CD4-positive, alpha-beta T cell (primary cell): ENCODE measurements at regions not wholly inside any gene's neighbourhood (a gene's known extent, or its start where the extent isn't known, plus 50 kb on each side); places are given as distances from the start of the nearest gene placed in this dataset.

Experiments
- ATAC-seq: fragments of 200-7000 bp; cut with Tn5 transposase; one replicate; pipeline ENCODE4 v1.10.0; 2022; ENCODE audit warnings: mild to moderate bottlenecking; ENCODE audit not compliant: poor library complexity
- CTCF ChIA-PET: fragments of 350-600 bp; sonication (Branson Sonifier 250); formaldehyde crosslinking; loops from one replicate; lab custom pipeline; 2021; ENCODE audit warnings: antibody characterized with exemption, inconsistent platforms; lab: Charles Lee
- POLR2A ChIA-PET: fragments of 350-600 bp; sonication (Branson Sonifier 250); formaldehyde crosslinking; loops from one replicate; lab custom pipeline; 2021; ENCODE audit warnings: antibody characterized with exemption, inconsistent platforms; lab: Charles Lee
- DNase-seq, 14 experiments: peaks; one replicate each; pipeline ENCODE4 v3.0.0-alpha.2; 2013 to 2020; ENCODE audit warnings: mixed read lengths in 2 of 14
- H3K27ac ChIP-seq, 2 donors: one replicate each; pipeline versions ENCODE4 v1.5.1 to v1.7.0; 2013; ENCODE audit warnings: low read length in 2 of 2, low read depth in 1 of 2, mild to moderate bottlenecking in 1 of 2
- H3K27me3 ChIP-seq, 2 experiments: 1 replicate in 1 of 2; 2 replicates in 1 of 2; pipeline versions ENCODE4 v1.6.1 to v1.7.0; 2013; ENCODE audit warnings: low read length in 2 of 2, control low read depth in 1 of 2, mild to moderate bottlenecking in 1 of 2, moderate library complexity in 1 of 2; ENCODE audit not compliant: insufficient read depth in 2 of 2, control insufficient read depth in 1 of 2
- H3K36me3 ChIP-seq: one replicate; pipeline ENCODE4 v1.6.1; 2013; ENCODE audit warnings: low read length, control low read depth; ENCODE audit not compliant: insufficient read depth
- H3K4me1 ChIP-seq: one replicate; pipeline ENCODE4 v1.6.1; 2013; ENCODE audit warnings: low read length, control low read depth; ENCODE audit not compliant: insufficient read depth
- H3K4me3 ChIP-seq: one replicate; pipeline ENCODE4 v1.5.1; 2013; ENCODE audit warnings: mild to moderate bottlenecking, low read length, moderate library complexity
- H3K9me3 ChIP-seq, 2 experiments: 1 replicate in 1 of 2; 2 replicates in 1 of 2; pipeline versions ENCODE4 v1.6.1 to v1.7.0; 2013; ENCODE audit warnings: low read length in 2 of 2, mild to moderate bottlenecking in 2 of 2, control low read depth in 1 of 2, moderate library complexity in 1 of 2; ENCODE audit not compliant: control insufficient read depth in 1 of 2, insufficient read depth in 1 of 2
- H3K27ac Mint-ChIP-seq: one replicate; pipeline ENCODE4 v1.8.0; 2020; ENCODE audit warnings: mixed read lengths
- H3K27me3 Mint-ChIP-seq: one replicate; pipeline ENCODE4 v1.8.0; 2021; ENCODE audit warnings: mixed read lengths
- H3K36me3 Mint-ChIP-seq: one replicate; pipeline ENCODE4 v1.8.0; 2021; ENCODE audit warnings: low read depth, mixed read lengths
- H3K4me1 Mint-ChIP-seq: one replicate; pipeline ENCODE4 v1.8.0; 2021; ENCODE audit warnings: low read depth, mixed read lengths
- H3K4me3 Mint-ChIP-seq: one replicate; pipeline ENCODE4 v1.8.0; 2020; ENCODE audit warnings: mild to moderate bottlenecking, mixed read lengths
- H3K9me3 Mint-ChIP-seq: one replicate; pipeline ENCODE4 v1.8.0; 2020; ENCODE audit warnings: mixed read lengths
- CTCF ChIP-seq: fragments of 200-600 bp; IDR thresholded peaks from one replicate; pipeline ENCODE4 v1.8.0; 2022; ENCODE audit warnings: antibody characterized with exemption, mild to moderate bottlenecking
- intact Hi-C, 2 experiments: fragments of 100-400 bp; cut with DNase I in 1 of 2; cut with micrococcal nuclease in 1 of 2; formaldehyde crosslinking; loops; one replicate each; pipeline versions ENCODE4 v1.15.1 to v1.9.0; 2023 to 2025; cut with DNase I, micrococcal nuclease

- intact Hi-C loops = no loop called here
- ChIA-PET CTCF (no interaction called here), POLR2A (no interaction called here)
Observed at GRCh38 chr18:40877096-40877495, 1077.9 kb upstream of the PIK3C3 start.

GRCh38 chr18:40875101-40875615 lies 1079.9 kb upstream of the PIK3C3 start:
- ATAC-seq = no peak
- H3K27ac ChIP-seq = no peak overlapping the region
- no peaks in the 10 kb centered on the region for H3K36me3 ChIP-seq
- TF ChIP-seq CTCF = no peak
- peaks cover 9% of the 10 kb centered on the region for H3K9me3 Mint-ChIP-seq
- no peaks in the 10 kb centered on the region for H3K36me3 Mint-ChIP-seq
- no peaks in the 10 kb centered on the region for H3K27me3 ChIP-seq
- intact Hi-C loops = no loop called here
- H3K27me3 Mint-ChIP-seq = no peaks in the 10 kb centered on the region
- DNase-seq = no peak
- CTCF ChIA-PET = no interaction called here
- H3K4me3 ChIP-seq = no peak overlapping the region
- H3K27ac Mint-ChIP-seq = no peak overlapping the region
- H3K4me3 Mint-ChIP-seq = no peak overlapping the region
- no peaks in the 10 kb centered on the region for H3K4me1 Mint-ChIP-seq
- peaks cover 5 to 6% of the 10 kb centered on the region in 2 experiments for H3K9me3 ChIP-seq
- POLR2A ChIA-PET = no interaction called here
- no peaks in the 10 kb centered on the region for H3K4me1 ChIP-seq

More at GRCh38 chr18:40877096-40877495, 1077.9 kb upstream of the PIK3C3 start:
- H3K27me3 Mint-ChIP-seq = no peaks in the 10 kb centered on the region
- H3K4me1 Mint-ChIP-seq = no peaks in the 10 kb centered on the region
- H3K4me3 Mint-ChIP-seq = no peak overlapping the region
- Histone ChIP-seq H3K4me1 (no peaks in the 10 kb centered on the region), H3K27ac (no peak overlapping the region), H3K4me3 (no peak overlapping the region), H3K27me3 (no peaks in the 10 kb centered on the region), H3K9me3 (peaks cover 0 to 3% of the 10 kb centered on the region in 2 experiments), H3K36me3 (no peaks in the 10 kb centered on the region)
- no peak for ATAC-seq
- H3K36me3 Mint-ChIP-seq = no peaks in the 10 kb centered on the region
- peaks cover 10% of the 10 kb centered on the region for H3K9me3 Mint-ChIP-seq
- H3K27ac Mint-ChIP-seq = no peak overlapping the region
- DNase-seq = no peak
- TF ChIP-seq CTCF = no peak

- ChIA-PET POLR2A (no interaction called here), CTCF (no interaction called here)
- peaks cover 7% of the 10 kb centered on the region for H3K9me3 Mint-ChIP-seq
- peaks cover 5% of the 10 kb centered on the region in 2 experiments for H3K9me3 ChIP-seq
- DNase-seq = no peak
- no peak for ATAC-seq
- H3K27me3 Mint-ChIP-seq = no peaks in the 10 kb centered on the region
- H3K4me3 Mint-ChIP-seq = no peak overlapping the region
- no peak overlapping the region for H3K27ac Mint-ChIP-seq
- H3K4me1 ChIP-seq = no peaks in the 10 kb centered on the region
- TF ChIP-seq CTCF = no peak
- intact Hi-C loops = no loop called here
- no peaks in the 10 kb centered on the region for H3K4me1 Mint-ChIP-seq
- H3K27ac ChIP-seq = no peak overlapping the region
- no peaks in the 10 kb centered on the region for H3K36me3 Mint-ChIP-seq
- no peaks in the 10 kb centered on the region for H3K36me3 ChIP-seq
- H3K27me3 ChIP-seq = no peaks in the 10 kb centered on the region
- no peak overlapping the region for H3K4me3 ChIP-seq
Observed at GRCh38 chr18:40874233-40874632, 1080.8 kb upstream of the PIK3C3 start.
